ENCODE measurements at regions not wholly inside any gene's neighbourhood (a gene's known extent, or its start where the extent isn't known, plus 50 kb on each side); places are given as distances from the start of the nearest gene placed in this dataset.

DNA sequence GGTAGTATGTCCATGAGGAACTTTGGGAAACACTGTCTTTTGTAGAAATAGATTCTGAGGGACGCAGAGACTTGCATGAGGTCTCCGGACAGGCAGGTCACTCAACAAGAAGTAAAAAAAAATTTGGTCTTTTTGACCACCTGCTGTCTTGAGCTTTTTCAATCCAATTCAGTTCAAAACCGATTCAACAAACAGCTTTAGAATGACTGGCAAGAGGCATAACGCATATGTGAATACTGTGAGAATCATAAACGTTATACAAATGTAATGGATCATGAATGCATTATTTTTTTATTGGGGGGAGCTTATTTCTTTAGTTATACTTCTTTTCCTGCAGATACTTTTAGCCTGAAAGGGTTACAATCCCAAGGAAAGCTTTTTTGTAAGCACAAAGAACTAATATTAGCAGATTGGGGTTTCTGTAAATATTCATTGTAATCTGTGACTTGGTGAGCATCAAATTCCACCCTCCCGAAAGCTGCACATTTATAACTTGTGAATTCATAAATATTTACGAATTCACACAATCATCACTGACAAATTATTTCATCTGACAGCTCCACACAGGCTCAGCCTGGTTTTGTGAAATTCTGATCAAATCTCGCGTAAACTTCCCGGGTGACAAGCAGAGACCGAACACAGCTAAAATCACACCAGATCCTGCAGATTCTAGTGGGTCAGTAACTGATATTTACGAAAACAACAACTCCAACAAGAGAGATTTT, 507.7 kb downstream of the MN1 start:
- H3K4me3 Mint-ChIP-seq, result no peak overlapping the region
- no peaks in the 10 kb centered on the region for H3K36me3 Mint-ChIP-seq
- no peak overlapping the region for H3K27ac Mint-ChIP-seq
- ChIA-PET POLR2A (ENCODE audit: partially characterized antibody) (no interaction called here), CTCF (ENCODE audit: partially characterized antibody) (interaction anchor here (0.6 kb wide), 1 partner anchor 128 kb away, joined by 3 read pairs; no protein-coding TSS in a partner anchor)
- Histone ChIP-seq H3K27me3 (ENCODE audit: insufficient read depth, low read length) (no peaks in the 10 kb centered on the region), H3K9me3 (ENCODE audit: control insufficient read depth in 1 of 2, low read length in 2 of 2) (no peaks in the 10 kb centered on the region), H3K4me3 (ENCODE audit: low read length in 2 of 2) (no peak overlapping the region), H3K36me3 (ENCODE audit: insufficient read depth, low read length) (no peaks in the 10 kb centered on the region), H3K4me1 (ENCODE audit: insufficient read depth, low read length) (no peaks in the 10 kb centered on the region), H3K27ac (ENCODE audit: low read depth, low read length) (no peak overlapping the region)
- peaks cover 16 to 18% of the 10 kb centered on the region in 2 donors for H3K27me3 Mint-ChIP-seq
- no peak for DNase-seq
- intact Hi-C loops (cut with micrococcal nuclease), result no loop called here
- H3K4me1 Mint-ChIP-seq, result peaks cover 0 to 1% (median 0%) of the 10 kb centered on the region in 4 donors
- no peaks in the 10 kb centered on the region for H3K9me3 Mint-ChIP-seq

DNA sequence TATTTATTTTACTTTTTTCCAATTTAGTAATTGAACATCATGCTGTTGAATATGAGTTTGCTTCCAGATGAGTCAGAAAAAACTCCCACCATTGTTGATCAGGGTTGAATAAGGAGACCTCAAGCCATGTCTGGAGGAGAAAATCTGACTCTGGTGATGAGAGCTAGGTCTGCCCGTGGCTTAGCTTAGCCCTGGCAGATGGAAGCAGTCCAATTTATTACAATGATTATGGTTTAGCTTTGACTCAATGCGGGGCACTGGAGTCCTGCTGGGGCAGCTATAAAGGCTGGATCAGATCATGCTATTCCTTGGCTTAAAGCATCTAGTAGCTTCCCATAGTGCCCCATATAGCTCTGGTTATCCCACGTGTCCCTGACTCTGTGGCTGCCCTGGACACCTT, 506.5 kb downstream of the MN1 start:
- CTCF ChIA-PET (ENCODE audit: partially characterized antibody), result no interaction called here
- H3K9me3 Mint-ChIP-seq, result no peaks in the 10 kb centered on the region

GRCh38 chr22:27295605-27296004, 506.0 kb downstream of the MN1 start:
- H3K9me3 ChIP-seq (ENCODE audit: control insufficient read depth in 1 of 2, low read length in 2 of 2), result no peaks in the 10 kb centered on the region
- peaks cover 0 to 2% (median 0%) of the 10 kb centered on the region in 4 donors for H3K4me1 Mint-ChIP-seq
- no peaks in the 10 kb centered on the region for H3K27me3 ChIP-seq (ENCODE audit: insufficient read depth, low read length)
- no peak overlapping the region for H3K27ac Mint-ChIP-seq
- no peaks in the 10 kb centered on the region for H3K9me3 Mint-ChIP-seq
- no peaks in the 10 kb centered on the region for H3K36me3 Mint-ChIP-seq
- intact Hi-C loops (cut with micrococcal nuclease), result no loop called here
- no peak overlapping the region for H3K27ac ChIP-seq (ENCODE audit: low read depth, low read length)
- POLR2A ChIA-PET (ENCODE audit: partially characterized antibody), result no interaction called here
- H3K4me3 ChIP-seq (ENCODE audit: low read length in 2 of 2), result no peak overlapping the region
- H3K27me3 Mint-ChIP-seq, result peaks cover 14 to 22% of the 10 kb centered on the region in 2 donors
- CTCF ChIA-PET (ENCODE audit: partially characterized antibody), result no interaction called here
- no peaks in the 10 kb centered on the region for H3K4me1 ChIP-seq (ENCODE audit: insufficient read depth, low read length)
- DNase-seq, result no peak
- no peaks in the 10 kb centered on the region for H3K36me3 ChIP-seq (ENCODE audit: insufficient read depth, low read length)
- no peak overlapping the region for H3K4me3 Mint-ChIP-seq

More for the DNA sequence above, 506.5 kb downstream of the MN1 start:
- Mint-ChIP-seq H3K4me1 (peaks cover 0 to 2% (median 0%) of the 10 kb centered on the region in 4 donors), H3K36me3 (no peaks in the 10 kb centered on the region), H3K27me3 (peaks cover 14 to 20% of the 10 kb centered on the region in 2 donors), H3K4me3 (no peak overlapping the region), H3K27ac (no peak overlapping the region)
- Histone ChIP-seq H3K36me3 (ENCODE audit: insufficient read depth, low read length) (no peaks in the 10 kb centered on the region), H3K9me3 (ENCODE audit: control insufficient read depth in 1 of 2, low read length in 2 of 2) (no peaks in the 10 kb centered on the region), H3K27me3 (ENCODE audit: insufficient read depth, low read length) (no peaks in the 10 kb centered on the region), H3K27ac (ENCODE audit: low read depth, low read length) (no peak overlapping the region), H3K4me1 (ENCODE audit: insufficient read depth, low read length) (no peaks in the 10 kb centered on the region), H3K4me3 (ENCODE audit: low read length in 2 of 2) (no peak overlapping the region)
- POLR2A ChIA-PET (ENCODE audit: partially characterized antibody), result no interaction called here
- intact Hi-C loops (cut with micrococcal nuclease), result no loop called here
- DNase-seq, result no peak

- DNase-seq, result no peak
- intact Hi-C loops (cut with micrococcal nuclease), result no loop called here
- Mint-ChIP-seq H3K4me3 (no peak overlapping the region), H3K36me3 (no peaks in the 10 kb centered on the region), H3K27me3 (peaks cover 14 to 22% of the 10 kb centered on the region in 2 donors), H3K27ac (no peak overlapping the region), H3K4me1 (peaks cover 0 to 2% (median 0%) of the 10 kb centered on the region in 4 donors), H3K9me3 (no peaks in the 10 kb centered on the region)
- ChIA-PET POLR2A (ENCODE audit: partially characterized antibody) (no interaction called here), CTCF (ENCODE audit: partially characterized antibody) (no interaction called here)
- no peaks in the 10 kb centered on the region for H3K4me1 ChIP-seq (ENCODE audit: insufficient read depth, low read length)
- no peaks in the 10 kb centered on the region for H3K36me3 ChIP-seq (ENCODE audit: insufficient read depth, low read length)
- H3K27me3 ChIP-seq (ENCODE audit: insufficient read depth, low read length), result no peaks in the 10 kb centered on the region
- no peaks in the 10 kb centered on the region for H3K9me3 ChIP-seq (ENCODE audit: control insufficient read depth in 1 of 2, low read length in 2 of 2)
- no peak overlapping the region for H3K27ac ChIP-seq (ENCODE audit: low read depth, low read length)
- H3K4me3 ChIP-seq (ENCODE audit: low read length in 2 of 2), result no peak overlapping the region
These were observed 505.4 kb downstream of the MN1 start for GRCh38 chr22:27296091-27296675.

DNA sequence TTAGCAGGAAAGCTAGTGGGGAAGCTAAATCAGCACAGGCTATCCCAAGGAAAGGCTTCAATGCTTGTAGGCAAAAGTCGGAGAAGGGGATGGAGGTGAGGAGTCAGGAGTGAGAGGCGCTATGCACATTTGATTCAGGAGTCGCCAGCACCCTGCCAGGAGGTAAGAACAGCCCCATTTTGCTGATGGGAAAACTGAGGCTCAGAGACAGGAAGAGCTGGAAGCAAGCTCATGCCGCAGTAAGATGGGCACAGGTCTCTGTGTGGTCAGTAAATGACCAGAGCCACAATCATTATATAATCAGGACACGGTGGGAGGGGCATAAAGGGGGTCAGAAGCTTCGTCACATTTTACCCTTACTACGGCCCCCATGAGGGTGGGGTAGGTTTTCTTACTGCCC, 504.4 kb downstream of the MN1 start:
- ChIA-PET POLR2A (ENCODE audit: partially characterized antibody) (no interaction called here), CTCF (ENCODE audit: partially characterized antibody) (no interaction called here)
- no peak for DNase-seq
- Mint-ChIP-seq H3K27me3 (peaks cover 14 to 22% of the 10 kb centered on the region in 2 donors), H3K4me1 (peaks cover 0 to 2% (median 0%) of the 10 kb centered on the region in 4 donors), H3K36me3 (no peaks in the 10 kb centered on the region), H3K4me3 (no peak overlapping the region), H3K9me3 (no peaks in the 10 kb centered on the region), H3K27ac (no peak overlapping the region)
- H3K27me3 ChIP-seq (ENCODE audit: insufficient read depth, low read length), result no peaks in the 10 kb centered on the region
- no peak overlapping the region for H3K4me3 ChIP-seq (ENCODE audit: low read length in 2 of 2)
- no peaks in the 10 kb centered on the region for H3K36me3 ChIP-seq (ENCODE audit: insufficient read depth, low read length)
- no peaks in the 10 kb centered on the region for H3K4me1 ChIP-seq (ENCODE audit: insufficient read depth, low read length)
- no peaks in the 10 kb centered on the region for H3K9me3 ChIP-seq (ENCODE audit: control insufficient read depth in 1 of 2, low read length in 2 of 2)
- H3K27ac ChIP-seq (ENCODE audit: low read depth, low read length), result no peak overlapping the region
- intact Hi-C loops (cut with micrococcal nuclease), result no loop called here

GRCh38 chr22:27298332-27298731, 503.2 kb downstream of the MN1 start:
- intact Hi-C loops (cut with micrococcal nuclease), result no loop called here
- no peak overlapping the region for H3K27ac Mint-ChIP-seq
- no peaks in the 10 kb centered on the region for H3K9me3 ChIP-seq (ENCODE audit: control insufficient read depth in 1 of 2, low read length in 2 of 2)
- H3K36me3 Mint-ChIP-seq, result no peaks in the 10 kb centered on the region
- no peak overlapping the region for H3K4me3 ChIP-seq (ENCODE audit: low read length in 2 of 2)
- no peak overlapping the region for H3K27ac ChIP-seq (ENCODE audit: low read depth, low read length)
- H3K4me3 Mint-ChIP-seq, result no peak overlapping the region
- peaks cover 0 to 2% (median 0%) of the 10 kb centered on the region in 4 donors for H3K4me1 Mint-ChIP-seq
- H3K27me3 Mint-ChIP-seq, result peaks cover 14 to 22% of the 10 kb centered on the region in 2 donors
- ChIA-PET POLR2A (ENCODE audit: partially characterized antibody) (no interaction called here), CTCF (ENCODE audit: partially characterized antibody) (no interaction called here)
- no peaks in the 10 kb centered on the region for H3K27me3 ChIP-seq (ENCODE audit: insufficient read depth, low read length)
- H3K36me3 ChIP-seq (ENCODE audit: insufficient read depth, low read length), result no peaks in the 10 kb centered on the region
- no peak for DNase-seq
- H3K9me3 Mint-ChIP-seq, result no peaks in the 10 kb centered on the region
- no peaks in the 10 kb centered on the region for H3K4me1 ChIP-seq (ENCODE audit: insufficient read depth, low read length)

DNA sequence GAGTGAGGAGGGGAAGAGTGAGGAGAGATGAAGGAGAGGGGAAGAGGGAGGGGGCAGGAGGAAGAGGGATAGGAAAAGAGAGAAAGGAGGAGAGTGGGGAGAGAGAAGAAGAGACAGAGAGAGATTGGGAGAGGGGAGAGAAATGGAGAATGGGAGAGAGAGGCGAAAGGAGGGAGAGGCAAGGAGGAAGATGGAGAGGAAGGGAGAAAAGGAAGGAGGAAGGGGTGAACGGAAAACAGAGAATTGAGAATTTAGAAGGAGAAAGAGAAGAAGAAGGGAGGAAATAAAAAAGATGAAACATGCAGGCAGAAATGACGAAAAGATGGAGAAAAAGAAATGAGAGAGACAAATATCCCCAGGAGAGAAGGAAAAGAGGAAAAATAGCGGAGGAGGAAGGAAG, 502.8 kb downstream of the MN1 start:
- ChIA-PET POLR2A (ENCODE audit: partially characterized antibody) (no interaction called here), CTCF (ENCODE audit: partially characterized antibody) (no interaction called here)
- H3K9me3 Mint-ChIP-seq, result no peaks in the 10 kb centered on the region
- Histone ChIP-seq H3K4me1 (ENCODE audit: insufficient read depth, low read length) (no peaks in the 10 kb centered on the region), H3K4me3 (ENCODE audit: low read length in 2 of 2) (no peak overlapping the region), H3K27me3 (ENCODE audit: insufficient read depth, low read length) (no peaks in the 10 kb centered on the region), H3K9me3 (ENCODE audit: control insufficient read depth in 1 of 2, low read length in 2 of 2) (no peaks in the 10 kb centered on the region), H3K27ac (ENCODE audit: low read depth, low read length) (no peak overlapping the region), H3K36me3 (ENCODE audit: insufficient read depth, low read length) (no peaks in the 10 kb centered on the region)
- H3K36me3 Mint-ChIP-seq, result no peaks in the 10 kb centered on the region
- DNase-seq, result no peak
- intact Hi-C loops (cut with micrococcal nuclease), result no loop called here
- no peak overlapping the region for H3K27ac Mint-ChIP-seq
- H3K4me1 Mint-ChIP-seq, result peaks cover 0 to 2% (median 0%) of the 10 kb centered on the region in 4 donors
- H3K4me3 Mint-ChIP-seq, result no peak overlapping the region
- H3K27me3 Mint-ChIP-seq, result peaks cover 16 to 22% of the 10 kb centered on the region in 2 donors

All from CD4-positive, alpha-beta memory T cell (primary cell).